Naive thymus-derived CD4-positive, alpha-beta T cell (primary cell): ENCODE measurements at regions not wholly inside any gene's neighbourhood (a gene's known extent, or its start where the extent isn't known, plus 50 kb on each side); places are given as distances from the start of the nearest gene placed in this dataset.

Experiments
- ATAC-seq: fragments of 150-1000 bp; cut with Tn5 transposase; 2 replicates; pipeline ENCODE4 v1.10.0; 2021; ENCODE audit warnings: mild to moderate bottlenecking, moderate library complexity
- CTCF ChIA-PET: fragments of 350-600 bp; sonication (Branson Sonifier 250); formaldehyde crosslinking; loops from one replicate; lab custom pipeline; 2021; ENCODE audit warnings: antibody characterized with exemption; lab: Charles Lee
- POLR2A ChIA-PET: fragments of 350-600 bp; sonication (Branson Sonifier 250); formaldehyde crosslinking; loops from one replicate; lab custom pipeline; 2021; ENCODE audit warnings: antibody characterized with exemption, inconsistent platforms; lab: Charles Lee
- DNase-seq, 9 donors: peaks; one replicate each; pipeline versions ENCODE4 v3.0.0 to v3.0.0-alpha.2; 2020 to 2022; ENCODE audit warnings: mixed read lengths in 1 of 9
- H3K27ac ChIP-seq: one replicate; pipeline ENCODE4 v1.7.0; 2013; ENCODE audit warnings: mild to moderate bottlenecking, low read depth, low read length, moderate library complexity
- H3K27me3 ChIP-seq, 2 donors: one replicate each; pipeline ENCODE4 v1.7.0; 2013; ENCODE audit warnings: low read length in 2 of 2, mild to moderate bottlenecking in 2 of 2, moderate library complexity in 2 of 2; ENCODE audit not compliant: control insufficient read depth in 2 of 2, insufficient read depth in 2 of 2
- H3K36me3 ChIP-seq, 3 experiments: 1 replicate in 2 of 3; 2 replicates in 1 of 3; pipeline ENCODE4 v1.7.0; 2013; ENCODE audit warnings: low read length in 3 of 3, mild to moderate bottlenecking in 3 of 3, moderate library complexity in 1 of 3; ENCODE audit not compliant: insufficient read depth in 3 of 3, control insufficient read depth in 2 of 3
- H3K4me1 ChIP-seq, 2 donors: one replicate each; pipeline ENCODE4 v1.7.0; 2013; ENCODE audit warnings: low read length in 2 of 2, mild to moderate bottlenecking in 2 of 2, moderate library complexity in 1 of 2; ENCODE audit not compliant: control insufficient read depth in 2 of 2, insufficient read depth in 2 of 2
- H3K4me3 ChIP-seq: 2 replicates; pipeline ENCODE4 v1.7.0; 2013; ENCODE audit warnings: mild to moderate bottlenecking, low read length
- H3K9me3 ChIP-seq, 3 experiments: 1 replicate in 2 of 3; 2 replicates in 1 of 3; pipeline ENCODE4 v1.7.0; 2013; ENCODE audit warnings: low read length in 3 of 3; ENCODE audit not compliant: control insufficient read depth in 2 of 3
- H3K27ac Mint-ChIP-seq, 9 donors: one replicate each; pipeline ENCODE4 v1.8.0; 2020 to 2022; ENCODE audit warnings: mixed read lengths in 9 of 9, mild to moderate bottlenecking in 8 of 9, moderate library complexity in 5 of 9, inconsistent platforms in 2 of 9
- H3K27me3 Mint-ChIP-seq, 5 donors: one replicate each; pipeline ENCODE4 v1.8.0; 2021 to 2022; ENCODE audit warnings: mixed read lengths in 5 of 5, mild to moderate bottlenecking in 1 of 5
- H3K36me3 Mint-ChIP-seq, 5 donors: one replicate each; pipeline ENCODE4 v1.8.0; 2020 to 2022; ENCODE audit warnings: mixed read lengths in 5 of 5, mild to moderate bottlenecking in 3 of 5, inconsistent platforms in 1 of 5
- H3K4me1 Mint-ChIP-seq, 7 donors: one replicate each; pipeline ENCODE4 v1.8.0; 2020 to 2022; ENCODE audit warnings: mixed read lengths in 7 of 7, mild to moderate bottlenecking in 3 of 7, inconsistent platforms in 1 of 7
- H3K4me3 Mint-ChIP-seq, 10 donors: one replicate each; pipeline ENCODE4 v1.8.0; 2020 to 2022; ENCODE audit warnings: mild to moderate bottlenecking in 10 of 10, mixed read lengths in 10 of 10, moderate library complexity in 6 of 10, inconsistent platforms in 2 of 10
- H3K9me3 Mint-ChIP-seq, 11 donors: one replicate each; pipeline ENCODE4 v1.8.0; 2020 to 2022; ENCODE audit warnings: mixed read lengths in 11 of 11, mild to moderate bottlenecking in 4 of 11, inconsistent platforms in 1 of 11, moderate library complexity in 1 of 11
- intact Hi-C, 2 donors: fragments of 100-400 bp; cut with micrococcal nuclease; formaldehyde crosslinking; loops; one replicate each; pipeline ENCODE4 v1.15.1; 2023

DNA sequence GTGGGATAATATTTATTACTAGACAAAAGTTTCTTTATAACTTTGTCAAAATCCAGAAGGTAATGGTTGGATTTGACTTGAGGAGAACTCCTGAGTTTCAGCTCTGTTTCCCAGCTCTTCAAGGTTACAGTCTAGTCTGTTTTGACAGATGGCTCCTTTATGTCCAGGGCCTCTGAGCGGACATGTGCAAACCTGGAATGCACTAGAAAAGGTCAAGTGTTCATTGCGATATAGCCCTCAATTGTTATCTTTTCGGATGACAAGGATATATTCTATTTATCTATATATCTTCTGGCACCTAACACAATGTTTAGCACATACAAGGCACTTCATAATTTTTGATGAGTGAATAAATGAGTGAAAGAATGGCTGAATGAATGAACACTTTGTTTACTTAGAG lies 513.2 kb upstream of the GOLIM4 start:
- H3K27ac ChIP-seq = no peak overlapping the region
- H3K27me3 ChIP-seq = no peaks in the 10 kb centered on the region
- H3K36me3 ChIP-seq = no peaks in the 10 kb centered on the region
- ChIA-PET POLR2A (no interaction called here), CTCF (no interaction called here)
- intact Hi-C loops = no loop called here
- Mint-ChIP-seq H3K27me3 (no peaks in the 10 kb centered on the region), H3K36me3 (no peaks in the 10 kb centered on the region), H3K4me1 (no peaks in the 10 kb centered on the region), H3K9me3 (peaks cover 0 to 9% (median 0%) of the 10 kb centered on the region in 11 donors), H3K4me3 (no peak overlapping the region), H3K27ac (no peak overlapping the region)
- ATAC-seq = no peak
- no peaks in the 10 kb centered on the region for H3K4me1 ChIP-seq
- H3K9me3 ChIP-seq = no peaks in the 10 kb centered on the region
- H3K4me3 ChIP-seq = no peak overlapping the region
- no peak for DNase-seq

DNA sequence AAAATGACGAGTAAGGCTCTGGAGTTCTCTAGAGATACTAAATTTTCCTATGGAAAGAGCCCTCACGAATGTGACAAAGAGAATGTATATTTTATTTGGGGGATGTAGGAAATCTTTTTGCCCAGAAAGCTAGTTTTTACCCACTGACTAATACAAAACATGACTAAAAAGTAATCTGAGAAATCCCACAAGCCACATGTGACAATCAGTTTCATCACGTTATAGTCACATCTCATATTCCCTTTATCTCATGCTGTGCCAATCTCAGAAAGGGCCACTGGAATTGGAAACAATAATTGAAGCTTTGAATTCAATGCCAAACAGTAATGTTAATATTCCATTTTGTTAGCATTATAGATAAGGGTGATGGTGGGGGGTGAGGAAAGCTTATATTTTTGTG lies 509.0 kb upstream of the GOLIM4 start:
- ATAC-seq = no peak
- no peak overlapping the region for H3K4me3 ChIP-seq
- H3K27ac ChIP-seq = no peak overlapping the region
- H3K27me3 ChIP-seq = no peaks in the 10 kb centered on the region
- H3K9me3 ChIP-seq = no peaks in the 10 kb centered on the region
- no peaks in the 10 kb centered on the region for H3K4me1 Mint-ChIP-seq
- no peaks in the 10 kb centered on the region for H3K36me3 ChIP-seq
- ChIA-PET CTCF (no interaction called here), POLR2A (no interaction called here)
- DNase-seq = no peak
- H3K9me3 Mint-ChIP-seq = peaks cover 0 to 6% (median 0%) of the 10 kb centered on the region in 11 donors
- no peaks in the 10 kb centered on the region for H3K4me1 ChIP-seq
- no peak overlapping the region for H3K27ac Mint-ChIP-seq
- intact Hi-C loops = no loop called here
- no peaks in the 10 kb centered on the region for H3K27me3 Mint-ChIP-seq
- H3K36me3 Mint-ChIP-seq = no peaks in the 10 kb centered on the region
- H3K4me3 Mint-ChIP-seq = no peak overlapping the region

GRCh38 chr3:168598250-168598649 lies 502.5 kb upstream of the GOLIM4 start:
- Mint-ChIP-seq H3K9me3 (peaks cover 0 to 7% (median 0%) of the 10 kb centered on the region in 11 donors), H3K27ac (no peak overlapping the region), H3K4me1 (no peaks in the 10 kb centered on the region), H3K4me3 (no peak overlapping the region), H3K27me3 (no peaks in the 10 kb centered on the region), H3K36me3 (no peaks in the 10 kb centered on the region)
- no peaks in the 10 kb centered on the region for H3K27me3 ChIP-seq
- ATAC-seq (no peak), DNase-seq (no peak)
- H3K27ac ChIP-seq = no peak overlapping the region
- no peak overlapping the region for H3K4me3 ChIP-seq
- H3K4me1 ChIP-seq = no peaks in the 10 kb centered on the region
- ChIA-PET CTCF (no interaction called here), POLR2A (no interaction called here)
- no peaks in the 10 kb centered on the region for H3K36me3 ChIP-seq
- no peaks in the 10 kb centered on the region for H3K9me3 ChIP-seq
- intact Hi-C loops = no loop called here

DNA sequence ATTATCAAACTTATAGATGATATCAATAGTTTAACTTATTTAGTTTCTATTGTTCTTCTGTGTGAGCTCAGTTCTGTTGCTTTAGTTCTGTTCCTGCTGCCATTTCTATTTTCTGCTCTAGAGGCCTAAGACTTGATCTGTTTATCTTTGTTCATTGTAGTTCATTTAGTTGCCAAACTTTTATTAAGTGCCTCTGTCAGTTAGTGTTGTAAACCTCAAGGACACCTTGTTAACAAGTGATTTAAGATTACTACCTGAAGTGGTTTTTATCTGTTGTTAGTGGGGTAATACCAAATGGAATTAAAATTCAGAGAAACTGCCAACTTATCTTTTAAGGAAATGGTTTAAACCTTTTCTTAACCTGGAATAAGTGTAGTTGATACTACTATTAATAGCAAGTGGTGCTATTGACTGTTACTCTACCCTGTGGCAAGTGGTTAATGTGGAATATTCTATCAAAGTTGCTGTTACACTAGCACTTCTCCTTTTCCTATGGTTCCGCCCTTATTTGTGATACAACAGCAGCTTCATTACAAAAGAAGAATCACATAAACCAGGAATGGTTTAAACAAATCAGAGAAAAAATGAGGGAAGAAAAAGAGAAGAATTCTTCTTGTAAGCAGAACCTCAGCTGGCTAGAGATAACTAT lies 500.6 kb upstream of the GOLIM4 start:
- H3K36me3 Mint-ChIP-seq = no peaks in the 10 kb centered on the region
- H3K9me3 Mint-ChIP-seq = peaks cover 0 to 11% (median 0%) of the 10 kb centered on the region in 11 donors
- Histone ChIP-seq H3K36me3 (no peaks in the 10 kb centered on the region), H3K27ac (no peak overlapping the region), H3K9me3 (no peaks in the 10 kb centered on the region), H3K27me3 (no peaks in the 10 kb centered on the region), H3K4me3 (no peak overlapping the region), H3K4me1 (no peaks in the 10 kb centered on the region)
- intact Hi-C loops = no loop called here
- ChIA-PET CTCF (no interaction called here), POLR2A (no interaction called here)
- no peaks in the 10 kb centered on the region for H3K4me1 Mint-ChIP-seq
- H3K27ac Mint-ChIP-seq = no peak overlapping the region
- no peaks in the 10 kb centered on the region for H3K27me3 Mint-ChIP-seq
- DNase-seq (no peak), ATAC-seq (no peak)
- H3K4me3 Mint-ChIP-seq = no peak overlapping the region

GRCh38 chr3:168591587-168591986 lies 495.9 kb upstream of the GOLIM4 start:
- H3K9me3 ChIP-seq = no peaks in the 10 kb centered on the region
- no peaks in the 10 kb centered on the region for H3K36me3 ChIP-seq
- H3K27me3 ChIP-seq = no peaks in the 10 kb centered on the region
- H3K4me1 ChIP-seq = no peaks in the 10 kb centered on the region
- Mint-ChIP-seq H3K27ac (no peak overlapping the region), H3K36me3 (no peaks in the 10 kb centered on the region), H3K9me3 (peaks cover 0 to 6% (median 0%) of the 10 kb centered on the region in 11 donors), H3K4me1 (no peaks in the 10 kb centered on the region), H3K27me3 (no peaks in the 10 kb centered on the region), H3K4me3 (no peak overlapping the region)
- intact Hi-C loops = no loop called here
- H3K27ac ChIP-seq = no peak overlapping the region
- CTCF ChIA-PET = no interaction called here
- ATAC-seq (no peak), DNase-seq (no peak)
- no peak overlapping the region for H3K4me3 ChIP-seq
- POLR2A ChIA-PET = no interaction called here

GRCh38 chr3:168589376-168589775 lies 493.7 kb upstream of the GOLIM4 start:
- ATAC-seq (no peak), DNase-seq (no peak)
- Histone ChIP-seq H3K4me1 (no peaks in the 10 kb centered on the region), H3K27ac (no peak overlapping the region), H3K4me3 (no peak overlapping the region), H3K9me3 (no peaks in the 10 kb centered on the region), H3K36me3 (no peaks in the 10 kb centered on the region), H3K27me3 (no peaks in the 10 kb centered on the region)
- H3K27me3 Mint-ChIP-seq = no peaks in the 10 kb centered on the region
- H3K36me3 Mint-ChIP-seq = no peaks in the 10 kb centered on the region
- H3K27ac Mint-ChIP-seq = no peak overlapping the region
- H3K4me1 Mint-ChIP-seq = no peaks in the 10 kb centered on the region
- intact Hi-C loops = no loop called here
- H3K9me3 Mint-ChIP-seq = peaks cover 0 to 6% (median 0%) of the 10 kb centered on the region in 11 donors
- POLR2A ChIA-PET = no interaction called here
- H3K4me3 Mint-ChIP-seq = no peak overlapping the region
- CTCF ChIA-PET = no interaction called here

GRCh38 chr3:168585544-168585943 lies 489.8 kb upstream of the GOLIM4 start:
- CTCF ChIA-PET = no interaction called here
- no peak overlapping the region for H3K27ac Mint-ChIP-seq
- Histone ChIP-seq H3K36me3 (no peaks in the 10 kb centered on the region), H3K4me1 (no peaks in the 10 kb centered on the region), H3K27me3 (no peaks in the 10 kb centered on the region), H3K9me3 (no peaks in the 10 kb centered on the region), H3K27ac (no peak overlapping the region), H3K4me3 (no peak overlapping the region)
- POLR2A ChIA-PET = no interaction called here
- intact Hi-C loops = no loop called here
- no peaks in the 10 kb centered on the region for H3K4me1 Mint-ChIP-seq
- H3K4me3 Mint-ChIP-seq = no peak overlapping the region
- peaks cover 0 to 6% (median 0%) of the 10 kb centered on the region in 11 donors for H3K9me3 Mint-ChIP-seq
- no peaks in the 10 kb centered on the region for H3K27me3 Mint-ChIP-seq
- ATAC-seq (no peak), DNase-seq (no peak)
- no peaks in the 10 kb centered on the region for H3K36me3 Mint-ChIP-seq
